HG02763 (cell line): ENCODE measurements at regions not wholly inside any gene's neighbourhood (a gene's known extent, or its start where the extent isn't known, plus 50 kb on each side); places are given as distances from the start of the nearest gene placed in this dataset.
"Not testable (repeated sequence)": the region's sequence is repeated elsewhere in the genome, so short reads cannot be mapped to it uniquely, and the experiment has no call there.

Experiments
- ATAC-seq: cut with Tn5 transposase; IDR thresholded peaks from one replicate; pipeline ENCODE4 v1.9.1; 2021; ENCODE audit warnings: mild to moderate bottlenecking, moderate library complexity; ENCODE audit not compliant: unreplicated experiment

DNA sequence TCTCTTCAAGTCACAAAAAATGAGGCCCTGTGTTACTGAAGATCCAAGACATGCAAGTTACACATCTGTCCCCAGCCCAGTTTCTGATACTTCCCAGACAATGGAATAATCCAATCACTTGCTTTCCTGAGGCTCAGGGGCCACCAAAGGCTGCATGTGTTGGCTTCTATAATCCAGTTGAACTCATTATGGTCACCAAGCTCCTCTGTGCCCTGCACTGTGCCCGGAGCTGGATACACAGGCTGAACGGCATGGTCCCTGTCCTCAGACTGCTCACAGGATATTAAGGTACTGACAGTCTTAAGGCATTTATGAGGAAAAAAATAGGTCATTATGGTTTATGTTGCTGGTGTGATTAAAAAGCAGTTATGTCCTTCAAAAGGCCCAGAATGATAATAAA lies 117.0 kb upstream of the SYT6 start:
- no peak for ATAC-seq

DNA sequence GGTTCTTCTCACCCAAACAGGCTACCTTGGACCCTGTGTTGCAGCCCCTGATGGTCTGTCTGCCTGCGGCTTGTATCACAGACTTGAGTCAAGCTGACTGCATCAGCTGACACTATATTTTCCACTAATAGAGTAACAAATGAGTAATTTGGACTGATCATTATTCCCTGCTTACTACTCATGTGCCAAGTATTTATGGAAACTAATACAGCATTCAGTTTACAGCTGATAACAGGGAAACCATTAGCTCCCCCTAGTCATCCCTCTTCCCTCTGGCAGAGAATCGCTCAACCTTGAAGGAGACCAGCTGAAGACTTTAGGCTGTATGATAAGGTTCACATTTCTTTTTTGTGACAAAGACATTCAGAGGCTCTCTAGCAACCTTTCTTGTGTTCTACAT lies 116.6 kb upstream of the SYT6 start:
- no peak for ATAC-seq

DNA sequence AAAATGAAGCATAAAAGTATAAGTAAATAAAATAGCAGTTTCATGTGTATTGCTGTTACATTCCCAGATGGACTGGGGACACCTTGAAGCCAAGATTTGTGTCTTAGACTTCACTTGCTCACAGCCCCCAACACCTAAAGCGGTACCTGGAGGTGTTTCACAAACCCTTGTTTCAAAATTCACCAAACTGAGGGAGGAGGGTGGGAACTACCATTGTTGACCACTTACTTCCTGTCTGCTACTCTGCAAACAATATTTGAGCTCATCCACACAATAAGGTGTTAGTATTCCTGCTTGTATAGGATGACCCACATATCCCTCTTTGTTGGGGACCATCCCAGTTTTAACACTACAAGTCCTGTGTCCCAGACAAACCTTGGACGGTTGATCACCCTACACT lies 115.9 kb upstream of the SYT6 start:
- ATAC-seq: no peak

DNA sequence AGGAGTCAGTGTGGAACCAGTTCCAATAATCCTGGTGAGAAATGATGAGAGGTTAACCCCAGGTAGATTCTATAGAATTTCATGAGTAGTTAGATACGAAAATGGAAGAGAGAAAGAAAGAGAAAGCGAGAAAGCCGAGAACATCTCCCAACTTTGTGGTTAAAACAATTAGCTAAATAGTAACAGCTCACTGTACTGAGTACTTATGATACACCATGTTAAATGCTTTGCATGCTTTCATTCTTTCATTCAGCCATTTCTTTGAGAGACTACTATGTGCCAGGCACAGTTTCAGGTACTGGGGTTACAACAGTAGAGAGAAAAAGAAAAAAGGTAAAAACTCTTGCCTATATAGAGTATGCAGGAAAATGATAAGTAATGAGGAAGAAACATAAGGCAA lies 109.7 kb upstream of the SYT6 start:
- ATAC-seq: peak; percentile 93

DNA sequence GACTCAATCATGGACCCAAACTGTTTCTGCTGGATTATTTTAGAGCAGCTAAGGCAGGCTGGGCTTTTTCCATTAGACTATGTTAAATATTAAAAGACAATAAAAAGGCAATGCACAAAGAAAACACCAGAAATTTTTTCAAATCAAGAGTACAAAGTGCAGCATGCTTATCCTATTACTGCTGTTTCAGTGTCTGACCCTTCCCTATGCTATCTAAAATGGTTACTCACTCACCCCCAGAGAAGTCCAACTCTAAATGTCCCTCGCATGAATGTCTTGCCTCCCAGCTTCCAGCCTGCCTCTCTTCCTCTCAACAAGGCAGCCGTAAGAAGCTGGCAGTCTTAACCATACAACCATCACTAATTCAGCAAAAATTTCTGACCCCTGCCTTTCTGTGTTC lies 108.7 kb upstream of the SYT6 start:
- no peak for ATAC-seq

DNA sequence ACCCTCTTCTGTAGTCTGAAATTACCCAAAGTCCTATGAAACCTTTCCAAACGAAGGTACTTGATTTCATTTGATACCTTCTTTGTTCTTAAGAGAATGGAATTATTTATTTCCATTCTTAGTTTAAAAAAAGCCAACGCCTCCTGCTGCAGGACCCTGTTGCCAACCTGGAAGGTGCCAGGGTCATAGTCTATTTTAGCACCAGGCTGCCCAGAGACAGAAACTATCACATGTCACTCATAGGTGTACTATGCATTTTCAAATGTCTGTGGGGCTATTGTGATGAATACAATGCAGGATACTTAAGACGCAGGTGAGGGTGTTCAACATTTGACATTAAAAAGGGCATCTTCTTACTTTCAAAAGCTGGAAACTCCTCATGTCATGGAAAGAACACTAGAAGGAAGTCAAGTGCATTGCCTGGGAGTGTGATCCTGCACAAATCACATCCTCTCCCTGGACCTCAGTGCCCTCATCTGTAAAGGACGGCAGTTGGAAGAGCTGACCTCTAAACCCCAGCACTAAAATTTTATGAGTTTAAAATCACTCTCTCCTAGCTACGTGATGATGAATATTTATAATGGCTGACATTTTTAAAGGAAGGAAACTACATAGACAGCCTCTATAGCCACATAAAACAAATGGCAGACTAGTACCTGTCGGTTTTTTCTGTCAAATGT lies 107.3 kb upstream of the SYT6 start:
- ATAC-seq: no peak

DNA sequence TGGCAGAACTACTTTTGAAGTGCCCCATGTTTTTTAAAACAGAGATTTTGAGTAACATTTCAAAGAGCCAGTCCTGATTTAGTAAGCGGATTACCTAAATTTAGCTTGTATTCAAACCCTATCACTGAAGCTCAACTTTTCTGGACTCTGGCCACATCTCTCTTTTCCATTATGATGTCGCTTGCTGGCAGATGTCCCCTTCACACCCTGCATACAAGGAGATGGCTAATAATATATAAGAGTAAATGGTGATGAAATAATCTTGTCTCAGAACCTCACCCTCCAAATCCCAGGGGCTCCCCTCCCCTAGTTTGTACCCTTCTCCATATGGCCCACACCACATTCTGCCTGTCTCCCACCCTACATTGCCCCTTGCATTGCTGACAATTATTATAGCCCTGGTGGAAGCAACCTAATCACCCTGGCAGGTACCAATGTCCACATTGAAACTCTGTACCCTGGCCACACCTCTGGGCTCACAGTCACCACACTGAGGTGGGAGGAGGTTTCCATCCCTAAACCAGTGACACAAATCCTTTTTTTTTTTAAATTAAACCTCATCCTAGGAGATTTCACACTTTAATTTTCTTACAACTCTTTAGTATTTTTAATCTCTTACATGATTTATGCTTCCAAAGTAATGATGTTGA lies 106.0 kb upstream of the SYT6 start:
- ATAC-seq: no peak

DNA sequence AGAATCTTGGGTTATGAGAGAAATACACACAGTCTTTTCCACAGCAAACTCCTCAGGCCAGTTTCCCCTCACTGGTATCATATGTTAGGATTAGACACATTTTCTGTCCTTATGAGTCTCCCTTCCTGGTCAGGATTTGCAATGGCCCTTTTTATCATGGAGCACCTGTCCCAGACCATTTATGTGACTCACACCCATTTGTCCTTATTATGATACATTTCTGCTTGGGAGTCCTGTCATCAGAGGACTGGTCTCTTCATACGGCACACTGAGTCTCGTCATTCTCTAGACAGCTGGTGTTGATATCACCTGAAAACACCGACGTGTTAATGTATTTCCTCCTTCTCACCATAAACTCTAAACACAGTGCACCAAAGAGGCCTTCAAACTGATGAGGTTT lies 105.0 kb upstream of the SYT6 start:
- ATAC-seq: no peak

DNA sequence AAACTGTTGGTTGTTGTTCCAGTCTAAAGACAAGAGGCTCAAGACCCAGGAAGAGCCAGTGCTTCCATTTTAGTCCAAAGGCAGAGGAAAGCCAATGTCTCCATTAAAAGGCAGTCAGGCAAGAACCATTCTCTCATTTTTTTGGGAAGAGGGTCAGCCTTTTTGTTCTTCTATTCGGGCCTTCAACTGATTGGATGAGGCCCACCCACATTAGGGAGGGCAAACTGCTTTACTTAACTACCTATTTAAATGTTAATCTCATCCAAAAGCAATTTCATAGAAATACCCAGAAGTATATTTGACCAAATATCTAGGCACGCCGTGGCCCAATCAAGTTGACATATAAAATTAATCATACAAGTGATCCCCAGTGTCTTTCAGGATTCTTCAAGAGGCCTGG lies 104.4 kb upstream of the SYT6 start:
- no peak for ATAC-seq

DNA sequence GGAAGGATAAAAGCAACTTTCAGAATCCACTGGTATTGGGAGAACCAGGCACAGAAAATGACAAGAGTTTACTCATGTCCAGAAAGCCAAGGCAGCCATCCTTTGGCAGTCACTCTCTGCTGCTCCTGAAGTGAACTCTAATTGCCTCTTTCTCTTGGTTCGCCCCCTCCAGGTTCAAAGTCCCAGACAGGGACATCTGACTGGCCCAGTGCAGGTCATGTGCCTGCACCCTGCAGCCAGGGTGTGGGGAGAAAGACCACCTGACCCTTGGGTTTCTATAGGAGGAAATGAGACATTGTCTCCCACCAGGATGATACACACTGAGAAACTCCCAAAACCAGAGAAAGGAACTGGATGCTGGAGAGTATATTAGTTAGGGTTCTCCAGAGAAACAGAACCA lies 103.9 kb upstream of the SYT6 start:
- ATAC-seq: no peak

DNA sequence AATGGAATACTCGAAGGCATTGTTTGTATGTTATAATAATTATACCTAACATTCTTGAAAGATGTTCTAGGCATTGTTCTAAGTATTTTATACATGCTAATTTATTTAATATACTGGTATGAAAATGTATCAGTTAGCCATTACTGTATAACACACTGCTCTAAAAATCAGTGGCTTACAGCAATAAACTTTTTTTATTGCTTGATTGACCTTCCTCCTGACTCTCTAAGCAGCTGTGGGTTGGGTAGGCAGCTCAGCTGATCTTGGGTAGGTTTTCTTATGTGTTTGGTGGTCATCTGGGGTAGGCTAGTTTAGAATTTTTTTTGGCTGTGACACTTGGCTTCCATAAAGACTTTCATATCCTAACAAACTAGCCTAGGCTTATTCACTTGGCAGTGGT lies 100.2 kb upstream of the SYT6 start:
- ATAC-seq: no peak

DNA sequence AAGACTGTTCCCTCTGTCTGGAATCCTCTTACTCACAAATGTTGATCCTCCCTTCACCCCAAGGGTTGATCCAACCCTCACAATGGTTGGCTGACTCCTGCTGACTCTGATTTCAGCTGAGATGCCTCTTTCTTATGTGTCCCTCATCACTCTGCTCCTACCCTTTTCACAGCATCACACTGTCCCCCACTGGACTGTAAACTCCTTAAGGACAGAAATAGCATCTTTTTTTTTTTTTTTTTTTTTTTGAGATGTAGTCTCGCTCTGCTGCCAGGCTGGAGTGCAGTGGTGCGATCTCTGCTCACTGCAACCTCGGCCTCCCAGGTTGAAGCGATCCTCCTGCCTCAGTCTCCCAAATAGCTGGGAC lies 97.9 kb upstream of the SYT6 start:
- no peak for ATAC-seq

DNA sequence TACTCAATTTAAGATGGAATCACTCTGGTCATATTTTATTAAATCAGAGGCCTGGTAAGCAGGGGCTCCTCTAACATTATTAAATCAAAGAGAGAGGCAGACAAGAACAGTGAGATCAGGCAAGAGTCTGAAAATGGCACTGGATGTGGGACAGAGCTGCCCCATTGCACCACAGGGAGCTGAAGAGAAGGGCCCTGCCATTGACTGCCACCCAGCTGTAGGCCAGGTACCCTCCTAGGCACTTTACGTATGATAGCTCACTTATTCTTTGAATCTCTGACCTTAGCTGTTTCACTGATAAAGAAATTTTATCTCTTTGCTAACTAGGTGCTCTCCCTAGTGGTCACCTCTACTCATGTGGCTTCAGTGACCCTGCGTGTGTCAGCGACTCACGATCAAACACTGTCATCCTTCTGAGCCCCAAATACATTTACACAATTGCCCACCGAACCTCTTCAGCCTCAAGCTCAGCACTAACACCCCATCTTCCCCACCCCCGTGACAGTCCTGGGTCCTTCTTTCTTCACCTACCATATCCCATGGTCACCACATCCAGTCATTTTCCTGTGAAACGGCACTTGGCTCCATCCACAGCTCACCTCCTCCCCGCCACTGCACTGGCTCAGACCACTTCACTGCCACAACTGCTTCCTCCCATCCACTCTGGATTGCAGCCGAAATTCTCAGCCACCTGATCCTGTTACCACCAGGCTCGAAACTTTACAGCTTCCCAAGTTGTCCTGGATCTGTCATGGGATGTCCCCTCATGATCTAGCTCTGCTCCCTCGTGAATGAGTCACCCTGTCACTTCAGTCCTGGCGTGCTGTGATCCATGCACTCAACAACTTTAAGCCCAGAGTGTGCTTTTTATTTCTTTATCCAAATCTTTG lies 97.3 kb upstream of the SYT6 start:
- no peak for ATAC-seq

DNA sequence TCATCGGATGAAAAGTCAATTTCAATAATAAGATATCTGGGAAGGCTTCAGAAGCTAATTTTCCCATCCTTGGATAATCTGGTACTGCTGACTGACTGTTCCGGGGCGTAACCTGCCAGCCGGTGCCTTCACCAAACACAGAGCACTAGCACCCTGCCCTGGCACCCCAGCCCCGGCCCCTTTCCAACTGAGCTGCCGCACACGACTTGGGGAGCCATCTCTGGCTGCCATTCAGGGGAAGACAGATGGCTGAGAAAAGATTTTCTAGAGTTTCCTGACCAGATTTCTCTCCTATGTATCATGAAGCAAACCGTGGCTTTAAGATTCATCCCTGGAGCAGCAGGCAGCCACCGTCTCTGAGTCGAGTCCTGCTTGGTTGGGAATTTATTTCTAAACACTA lies 96.0 kb upstream of the SYT6 start:
- ATAC-seq: no peak

DNA sequence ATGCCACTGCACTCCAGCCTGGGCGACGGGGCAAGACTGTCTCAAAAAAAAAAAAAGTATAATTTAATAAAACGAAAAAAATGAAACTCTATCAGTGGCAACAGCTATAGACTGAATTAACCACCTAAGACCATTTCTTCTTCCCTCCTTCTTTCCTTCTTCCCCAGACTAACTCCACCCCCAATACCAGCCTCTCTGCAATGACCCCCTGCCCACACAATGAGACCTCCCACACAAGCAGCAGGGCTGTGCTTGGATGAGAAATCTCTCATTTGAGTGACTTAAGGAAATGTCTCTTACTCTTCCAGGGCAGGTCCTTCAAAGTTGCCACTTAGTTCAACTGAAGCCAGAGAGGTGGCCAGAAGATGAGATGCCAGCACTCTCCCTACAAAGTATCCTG lies 94.5 kb upstream of the SYT6 start:
- no peak for ATAC-seq

DNA sequence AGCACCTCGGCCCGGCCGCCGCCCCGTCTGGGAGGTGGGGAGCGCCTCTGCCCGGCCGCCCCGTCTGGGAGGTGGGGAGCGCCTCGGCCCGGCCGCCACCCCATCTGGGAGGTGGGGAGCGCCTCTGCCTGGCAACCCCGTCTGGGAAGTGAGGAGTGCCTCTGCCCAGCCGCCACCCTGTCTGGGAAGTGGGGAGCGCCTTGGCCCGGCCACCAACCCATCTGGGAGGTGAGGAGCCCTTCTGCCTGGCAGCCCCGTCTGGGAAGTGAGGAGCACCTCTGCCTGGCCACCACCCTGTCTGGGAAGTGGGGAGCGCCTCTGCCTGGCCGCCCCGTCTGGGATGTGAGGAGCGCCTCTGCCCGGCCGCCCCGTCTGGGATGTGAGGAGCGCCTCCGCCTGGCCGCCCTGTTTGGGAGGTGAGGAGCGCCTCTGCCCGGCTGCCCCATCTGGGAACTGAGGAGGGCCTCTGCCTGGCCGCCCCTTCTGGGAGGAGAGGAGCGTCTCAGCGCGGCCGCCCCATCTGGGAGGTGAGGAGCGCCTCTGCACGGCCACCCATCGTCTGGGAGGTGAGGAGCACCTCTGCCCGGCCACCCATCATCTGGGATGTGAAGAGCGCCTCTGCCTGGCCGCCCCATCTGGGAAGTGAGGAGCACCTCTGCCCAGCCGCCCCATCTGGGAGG lies 89.0 kb upstream of the SYT6 start:
- ATAC-seq: not testable (repeated sequence)

DNA sequence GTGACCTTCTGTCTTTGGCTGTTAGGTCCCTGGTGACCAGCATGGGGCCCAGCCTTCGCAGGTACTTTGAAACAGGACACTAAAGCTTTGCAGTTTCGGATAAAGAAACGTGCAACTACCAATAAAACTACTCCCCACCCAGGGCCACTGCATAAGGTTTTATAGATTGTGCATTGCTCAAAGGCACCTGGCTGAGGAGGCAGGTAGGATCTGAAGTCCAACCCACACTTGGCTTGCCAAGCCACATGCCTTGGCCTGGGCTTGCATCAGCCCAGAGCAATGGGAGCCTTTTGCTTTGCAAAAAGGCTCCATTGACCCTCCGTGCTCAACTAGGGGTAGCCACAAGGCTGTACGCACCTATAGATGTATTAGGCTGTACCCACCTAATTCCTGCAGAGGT lies 84.4 kb upstream of the SYT6 start:
- ATAC-seq: no peak

DNA sequence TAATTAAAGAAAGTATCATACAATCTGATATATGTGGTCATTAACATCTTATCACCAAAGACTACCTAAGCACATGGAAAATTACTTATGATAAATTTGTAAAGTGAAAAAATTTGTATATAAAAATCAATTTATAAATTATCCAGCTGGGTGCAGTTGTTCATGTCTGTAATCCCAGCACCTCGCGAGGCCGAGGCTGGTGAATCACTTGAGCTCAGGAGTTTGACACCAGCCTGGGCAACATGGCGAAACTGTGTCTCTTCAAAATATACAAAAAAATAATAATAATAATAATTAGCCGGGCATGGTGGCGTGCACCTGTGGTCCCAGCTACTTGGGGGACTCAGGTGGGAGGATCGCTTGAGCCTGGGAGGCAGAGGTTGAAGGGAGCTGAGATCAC lies 82.8 kb upstream of the SYT6 start:
- ATAC-seq: no peak

DNA sequence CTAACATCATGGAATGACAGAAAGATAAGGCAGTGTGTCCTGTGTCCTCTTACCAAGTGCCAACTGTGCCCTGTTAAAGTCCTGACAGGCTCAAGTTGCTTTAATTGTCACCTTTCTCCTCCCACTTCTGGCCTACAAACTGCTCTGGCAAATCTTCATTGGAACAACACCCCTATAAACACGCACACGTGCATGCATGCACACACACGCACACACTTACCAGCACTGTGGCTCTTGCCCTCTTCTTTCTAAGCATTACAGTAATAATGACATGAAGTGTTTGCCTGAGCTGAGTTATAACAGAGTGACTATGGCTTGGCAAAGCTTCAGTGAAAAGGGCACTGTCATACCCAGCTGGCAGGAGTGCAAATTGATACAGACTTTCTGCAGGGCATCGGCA lies 82.3 kb upstream of the SYT6 start:
- ATAC-seq: no peak

DNA sequence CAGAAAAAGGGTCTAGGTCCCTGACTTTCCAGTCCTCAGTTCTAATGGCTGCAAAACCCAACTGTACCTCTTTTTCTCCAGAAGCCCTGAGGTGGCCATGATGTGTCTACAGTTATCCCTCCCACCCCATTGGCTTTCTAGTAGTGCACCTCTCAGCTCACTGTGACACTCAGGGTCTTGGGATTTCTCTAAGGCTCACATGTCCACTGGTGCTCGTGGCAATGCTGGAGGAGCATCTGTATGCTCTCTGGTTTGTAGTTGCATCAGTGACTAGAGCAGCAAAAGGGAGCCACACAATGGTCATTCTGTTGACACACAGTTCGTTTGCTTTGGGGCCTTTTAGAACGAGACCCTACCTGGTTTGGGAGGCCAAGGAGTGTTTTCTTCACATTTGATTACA lies 81.6 kb upstream of the SYT6 start:
- no peak for ATAC-seq

DNA sequence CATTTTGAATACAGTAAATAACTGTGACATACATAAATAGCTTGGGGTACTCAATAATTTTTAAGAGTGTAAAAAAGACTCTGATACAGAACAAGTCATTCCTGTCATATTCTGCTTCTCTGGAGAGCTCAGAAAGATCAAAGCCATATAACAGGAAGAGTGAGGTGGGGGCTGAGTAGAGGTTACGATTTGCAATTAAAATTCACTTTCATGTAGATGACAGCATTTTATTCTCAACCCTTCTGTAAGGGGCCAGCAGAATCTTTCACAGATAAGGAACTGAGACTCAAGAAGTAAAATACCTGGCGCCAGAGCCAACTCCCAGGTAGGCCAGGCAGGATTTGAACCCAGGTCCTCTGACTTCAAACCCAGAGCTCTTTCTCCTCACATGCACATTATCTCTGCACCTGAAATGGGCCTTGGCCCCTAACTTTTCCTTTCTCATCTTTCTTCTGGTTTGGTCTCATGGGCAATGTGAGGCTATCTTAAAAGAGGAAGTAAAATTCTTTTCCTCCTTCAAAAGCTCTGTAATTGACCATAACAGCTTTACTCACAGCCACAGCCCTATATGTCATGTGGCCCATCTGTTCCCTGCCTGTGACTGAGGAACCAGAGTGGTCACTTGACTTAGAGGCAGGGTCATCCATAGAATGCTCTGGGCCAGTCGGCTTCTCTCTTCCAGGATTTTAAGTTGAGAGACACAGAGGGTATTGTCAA lies 80.9 kb upstream of the SYT6 start:
- ATAC-seq: peak; percentile 61
